Activated CD8-positive, alpha-beta memory T cell treated with anti-CD3 and anti-CD28 coated beads, Interleukin-2, amount 50 U/mL, for 1 hour (primary cell): ENCODE measurements at regions not wholly inside any gene's neighbourhood (a gene's known extent, or its start where the extent isn't known, plus 50 kb on each side); places are given as distances from the start of the nearest gene placed in this dataset.

ENCODE experiments used
- DNase-seq: peaks from one replicate; pipeline ENCODE4 v3.0.0-alpha.2; 2020; ENCODE audit errors: extremely low read depth

GRCh38 chr10:128660726-128661125 lies 534.5 kb upstream of the MKI67 start:
- no peak for DNase-seq

DNA sequence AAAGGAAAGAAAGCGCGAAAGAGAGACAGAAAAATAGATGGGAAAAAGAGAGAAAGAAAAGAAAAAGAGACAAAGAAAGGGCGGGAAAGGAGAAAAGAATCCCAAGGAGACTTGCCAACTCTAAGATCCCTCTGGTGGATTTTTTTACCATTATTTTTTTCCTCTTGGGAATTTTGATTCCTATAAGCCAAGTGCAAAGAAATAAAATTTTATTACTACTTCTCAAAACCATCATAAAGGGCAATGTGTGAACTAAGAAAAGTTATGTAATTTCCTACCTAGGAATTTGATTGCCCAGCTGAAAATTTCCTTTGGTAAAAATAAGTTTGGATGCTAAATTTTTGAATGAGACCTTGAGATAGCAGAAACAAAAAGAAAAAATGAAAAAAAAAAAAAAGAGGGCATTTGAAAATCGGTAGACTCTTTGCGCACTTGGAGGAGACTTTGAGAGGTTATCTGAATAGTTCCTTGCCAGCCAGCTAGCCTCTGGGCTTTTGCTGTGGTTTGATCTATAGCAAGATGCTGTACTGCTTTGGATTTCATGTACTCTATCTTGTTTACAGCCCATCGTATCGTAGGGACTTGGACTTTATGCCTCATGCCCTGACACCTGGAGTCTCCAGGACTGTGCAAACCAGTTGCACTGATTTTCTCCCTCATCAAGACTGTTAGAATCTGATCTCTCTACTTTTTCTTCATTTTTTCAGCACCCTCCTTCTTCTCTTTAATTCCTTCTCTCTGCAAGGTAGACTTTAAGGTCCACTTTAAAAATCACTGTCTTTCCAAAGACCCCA lies 535.4 kb upstream of the MKI67 start:
- DNase-seq = no peak

DNA sequence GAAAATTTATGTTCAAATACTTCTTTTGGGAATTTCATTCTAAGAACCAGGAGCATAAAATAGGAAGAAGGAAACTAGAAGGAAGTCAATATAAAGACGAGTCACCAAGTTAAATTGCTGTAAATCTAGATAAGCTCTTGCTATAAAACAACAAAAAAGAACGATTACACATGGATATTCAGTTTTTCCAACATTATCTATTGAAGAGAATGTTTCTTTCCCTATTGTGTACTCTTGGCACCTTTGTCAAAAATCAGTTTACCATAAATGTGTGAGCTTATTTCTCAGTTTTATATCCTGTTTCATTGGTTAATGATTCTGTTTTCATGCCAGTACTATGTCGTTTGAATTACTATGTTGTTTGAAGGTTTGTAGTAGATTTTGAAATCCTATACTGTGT lies 536.3 kb upstream of the MKI67 start:
- no peak for DNase-seq

DNA sequence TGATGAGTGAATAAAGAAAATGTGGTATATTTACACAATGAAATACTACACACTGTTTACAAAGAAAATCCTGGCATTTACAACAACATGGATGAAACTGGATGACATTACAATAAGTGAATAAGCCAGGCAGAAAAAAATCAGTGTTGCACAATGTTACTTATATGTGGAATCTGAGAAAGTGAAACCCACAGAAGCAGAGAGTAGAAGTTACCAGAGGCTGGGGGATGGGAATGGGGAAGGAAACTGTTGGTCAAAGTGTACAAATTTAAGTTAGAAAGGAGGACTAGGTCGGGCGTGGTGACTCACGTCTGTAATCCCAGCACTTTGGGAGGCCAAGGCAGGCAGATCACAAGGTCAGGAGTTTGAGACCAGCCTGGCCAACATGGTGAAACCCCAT lies 538.5 kb upstream of the MKI67 start:
- no peak for DNase-seq

DNA sequence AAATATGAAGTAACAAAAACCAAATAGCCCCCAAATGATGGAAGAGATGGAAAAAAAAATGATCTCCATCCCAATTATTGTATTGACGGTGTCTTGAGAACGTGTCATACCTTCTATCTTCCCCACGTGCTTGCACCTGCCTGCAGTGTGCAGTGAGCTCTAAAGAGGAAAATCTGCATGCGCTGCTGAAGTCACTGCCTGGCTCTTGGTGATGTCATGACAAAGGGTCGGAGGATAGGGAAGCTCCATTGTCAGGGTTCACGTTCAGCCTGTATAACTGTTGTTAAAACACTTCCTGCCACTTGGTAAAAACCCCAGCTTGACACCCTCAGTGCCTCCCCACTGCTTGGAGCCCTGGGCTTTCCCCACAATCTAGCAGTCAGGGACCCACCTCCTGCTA lies 549.2 kb upstream of the MKI67 start:
- no peak for DNase-seq

- DNase-seq = no peak
These were observed 553.9 kb upstream of the MKI67 start for GRCh38 chr10:128680116-128680515.

GRCh38 chr10:128684215-128684614 lies 558.0 kb upstream of the MKI67 start:
- DNase-seq = no peak

DNA sequence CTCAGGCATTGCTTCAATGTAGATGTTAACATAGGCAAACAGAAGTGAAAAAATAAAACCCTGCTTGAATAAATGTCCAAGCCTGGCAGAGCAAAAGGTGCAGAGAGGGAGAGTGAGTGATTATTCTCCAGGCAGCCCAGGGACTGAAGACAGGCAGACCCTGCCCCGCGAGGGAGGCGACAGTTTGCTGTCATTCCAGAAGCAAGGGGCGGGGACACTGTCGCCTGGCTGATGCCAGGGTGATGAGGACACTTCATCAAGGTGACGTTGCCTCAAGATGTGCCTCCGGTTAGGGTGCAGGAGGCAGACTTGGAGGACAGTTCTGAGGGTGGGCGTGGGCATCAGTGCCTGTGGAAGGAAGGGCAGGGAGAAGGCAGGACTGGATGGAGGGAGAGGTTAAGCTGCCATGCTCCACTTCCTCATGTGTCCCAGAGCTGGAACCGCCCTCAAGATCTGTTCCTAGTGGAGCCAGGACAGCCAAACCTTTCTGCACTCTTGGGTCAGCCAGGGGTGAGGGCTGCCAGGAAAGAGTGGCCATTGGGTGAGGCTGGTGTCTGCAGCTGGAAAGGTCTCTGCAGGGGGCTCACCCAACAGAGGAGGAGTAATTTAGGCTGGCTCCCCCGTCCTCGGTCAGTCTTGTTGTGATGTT lies 560.5 kb upstream of the MKI67 start:
- no peak for DNase-seq

- DNase-seq = no peak
These were observed 561.2 kb upstream of the MKI67 start for GRCh38 chr10:128687408-128687807.

DNA sequence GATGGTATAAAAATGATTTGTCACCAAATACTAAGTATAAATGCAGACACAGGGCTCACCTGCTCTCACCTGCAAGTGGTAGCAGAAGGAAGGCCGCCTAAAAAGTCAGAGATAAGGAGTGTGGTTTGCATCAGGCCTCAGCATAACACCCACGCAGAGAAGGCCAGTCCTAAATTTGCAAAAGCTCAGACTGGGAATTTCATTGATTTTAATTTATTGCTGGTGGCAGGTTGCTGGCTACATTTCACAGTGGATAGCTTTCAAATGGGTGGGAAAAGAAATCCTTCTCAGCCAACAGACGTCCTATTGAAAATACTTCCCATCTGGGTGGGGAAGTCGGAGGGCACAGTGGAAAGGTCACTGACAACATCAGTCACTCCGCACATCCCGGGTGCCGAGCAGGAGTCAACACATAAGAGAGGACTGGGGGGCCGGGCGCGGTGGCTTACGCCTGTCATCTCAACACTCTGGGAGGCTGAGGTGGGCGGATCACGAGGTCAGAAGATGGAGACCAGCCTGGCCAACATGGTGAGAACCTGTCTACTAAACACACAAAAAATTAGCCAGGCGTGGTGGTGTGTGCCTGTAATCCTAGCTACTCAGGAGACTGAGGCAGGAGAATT lies 561.8 kb upstream of the MKI67 start:
- DNase-seq = no peak

DNA sequence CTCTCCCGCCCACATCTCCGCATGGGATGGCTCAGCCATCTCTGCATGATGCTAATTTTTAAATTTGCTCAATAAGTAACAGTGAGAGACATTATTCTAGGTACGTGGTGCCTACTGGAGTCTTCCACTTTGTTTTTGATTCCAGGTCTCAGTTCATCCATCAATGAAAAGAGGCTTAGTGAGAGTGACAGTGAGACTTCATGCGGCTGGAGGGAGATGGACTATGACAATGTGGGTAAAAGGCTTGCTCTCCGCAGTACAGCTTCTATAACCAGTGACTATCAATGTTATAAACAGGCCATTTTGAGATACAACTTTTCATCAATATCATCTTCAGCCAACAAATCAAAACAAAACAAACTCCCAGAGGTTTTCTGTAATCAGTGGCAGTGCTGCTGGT lies 563.4 kb upstream of the MKI67 start:
- DNase-seq = no peak

DNA sequence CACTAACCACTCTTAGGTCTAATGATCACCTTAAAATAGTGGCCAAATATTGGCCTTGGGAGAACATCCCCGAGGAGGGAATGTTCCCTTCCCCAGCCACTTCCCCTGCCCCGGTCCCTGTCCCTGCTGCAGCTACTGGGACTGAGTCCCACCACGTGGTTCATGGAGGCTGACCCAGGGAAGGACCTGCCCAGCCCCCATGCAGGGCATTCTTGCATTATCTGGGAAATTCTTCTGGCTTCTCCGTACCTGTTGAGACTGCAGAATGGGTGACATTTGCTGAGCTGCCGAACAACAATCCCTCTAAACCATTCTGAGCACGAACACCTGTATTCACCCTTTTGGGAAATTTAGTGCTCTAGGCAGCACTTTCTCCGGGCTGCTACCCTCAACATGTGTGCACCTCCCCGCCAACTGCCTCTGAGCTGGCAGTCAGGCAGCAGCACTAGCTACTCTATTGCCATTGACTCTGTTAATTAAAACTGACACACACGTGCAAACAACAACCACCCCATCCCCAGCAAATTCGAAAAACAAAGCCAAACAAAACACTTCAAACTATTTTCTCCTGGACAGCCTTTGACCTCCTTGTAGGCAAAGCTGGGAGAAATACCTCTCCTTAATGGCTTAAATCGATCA lies 567.4 kb upstream of the MKI67 start:
- no peak for DNase-seq

DNA sequence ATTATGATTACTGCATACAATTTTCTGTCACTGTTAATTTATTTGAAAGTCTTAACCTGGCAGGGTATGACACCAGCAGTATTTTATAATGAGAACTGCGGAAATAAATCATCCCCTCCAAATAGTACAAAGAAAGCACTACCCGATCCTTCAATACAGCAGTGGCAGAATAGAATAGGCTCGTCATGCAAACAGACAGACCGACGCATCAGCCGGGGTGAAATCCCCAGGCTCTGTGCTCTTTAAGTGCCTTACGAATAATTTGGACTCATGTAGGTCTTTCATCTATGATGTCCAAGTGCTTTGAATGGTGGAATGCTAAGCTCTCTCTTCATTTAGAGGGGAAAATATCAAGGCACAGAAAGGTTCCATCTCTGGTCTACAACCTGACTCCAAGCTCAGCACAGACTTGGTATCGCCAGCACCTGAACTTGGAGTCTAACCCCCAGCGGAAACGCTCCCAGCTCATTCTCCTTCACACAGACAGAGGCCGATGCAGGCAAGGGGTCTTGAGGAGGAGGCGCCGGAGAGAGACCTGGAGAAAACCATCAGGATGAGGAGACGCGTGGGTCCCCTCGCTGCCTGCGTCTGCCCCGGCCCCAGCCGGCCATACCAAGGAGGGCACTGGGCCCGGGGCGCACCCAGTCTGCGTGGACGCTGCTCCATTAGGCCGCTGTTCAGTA lies 568.1 kb upstream of the MKI67 start:
- no peak for DNase-seq

DNA sequence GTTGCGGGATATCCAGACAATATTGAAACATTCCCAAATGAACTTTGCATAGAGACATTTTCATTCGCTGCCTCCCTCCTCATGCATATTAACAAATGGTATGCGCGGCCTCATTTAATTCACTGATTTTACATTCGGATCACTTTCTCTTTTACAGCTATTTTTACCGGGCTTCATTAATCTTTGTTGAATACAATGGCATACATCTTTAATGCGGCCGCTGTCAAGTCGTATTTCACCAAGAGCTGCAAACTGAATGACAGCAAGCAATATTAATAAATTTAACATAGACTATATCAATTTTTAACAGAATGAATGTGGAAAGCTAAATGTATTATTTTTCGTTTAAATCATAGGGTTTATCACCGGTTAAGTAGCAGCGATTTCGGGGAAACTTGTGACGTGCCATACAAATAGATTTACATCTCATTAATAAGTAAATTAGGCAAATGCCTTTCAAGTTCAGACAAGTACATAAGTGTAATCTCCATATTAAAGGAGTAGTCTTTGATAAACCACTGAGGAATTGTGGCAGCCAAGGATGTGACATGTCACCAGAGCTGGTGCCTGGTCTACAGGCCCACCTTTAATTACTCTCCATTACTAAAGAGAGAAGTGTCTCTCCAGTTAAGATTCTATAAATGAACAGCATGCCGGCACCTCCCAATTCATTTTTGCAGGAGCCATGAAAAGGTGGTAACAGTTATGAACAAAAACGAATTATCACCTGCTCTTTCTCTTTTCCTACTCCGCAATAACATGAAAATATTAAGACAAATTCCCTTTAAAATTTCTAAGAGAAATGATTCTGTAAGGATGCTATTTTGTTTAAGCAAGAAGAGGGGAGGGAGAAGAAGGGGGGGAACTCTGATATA lies 568.9 kb upstream of the MKI67 start:
- DNase-seq = no peak

DNA sequence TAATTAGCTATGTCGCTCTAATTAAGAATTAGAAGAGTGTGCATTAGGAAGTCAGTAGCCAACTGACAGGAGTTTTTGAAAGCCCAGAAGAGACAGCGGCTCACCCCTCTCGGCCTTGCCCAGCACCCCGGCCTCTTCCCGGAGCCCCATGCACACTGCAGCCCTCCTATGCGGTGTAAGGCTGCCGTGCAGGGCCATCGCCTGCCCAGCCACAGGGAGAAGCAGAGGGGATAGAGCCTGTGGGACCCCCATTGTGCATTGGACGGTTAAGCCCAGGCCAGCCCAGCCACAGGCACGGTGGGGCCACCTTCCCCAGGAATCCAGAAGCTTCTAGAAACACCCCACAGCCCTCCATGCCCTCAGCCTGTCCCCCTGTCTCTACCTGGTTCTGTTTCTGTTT lies 569.7 kb upstream of the MKI67 start:
- DNase-seq = no peak

DNA sequence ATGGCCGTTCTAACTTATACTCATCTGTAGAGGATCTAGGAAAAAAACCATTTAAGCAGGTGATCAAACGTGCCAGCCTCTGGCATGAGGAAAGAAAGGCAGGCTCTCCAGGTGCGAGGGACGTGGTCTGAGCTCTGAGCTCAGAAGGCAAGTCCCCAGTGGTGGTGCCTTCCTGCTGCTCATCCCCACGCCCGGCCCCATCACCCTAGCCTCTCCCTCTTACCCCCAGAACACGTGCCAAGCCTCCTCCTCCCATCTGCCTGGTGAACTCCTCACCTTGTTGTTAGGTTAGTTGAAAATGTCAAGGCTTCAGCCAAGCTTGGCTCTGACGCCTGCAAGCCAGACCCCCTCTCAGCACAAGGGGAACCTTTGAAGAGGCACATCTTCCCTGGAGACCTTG lies 571.2 kb upstream of the MKI67 start:
- DNase-seq = no peak

GRCh38 chr10:128701381-128701780 lies 575.2 kb upstream of the MKI67 start:
- no peak for DNase-seq

GRCh38 chr10:128701837-128702236 lies 575.6 kb upstream of the MKI67 start:
- no peak for DNase-seq

- DNase-seq = no peak
These were observed 578.5 kb upstream of the MKI67 start for GRCh38 chr10:128704716-128705115.

GRCh38 chr10:128708182-128708581 lies 582.0 kb upstream of the MKI67 start:
- no peak for DNase-seq

DNA sequence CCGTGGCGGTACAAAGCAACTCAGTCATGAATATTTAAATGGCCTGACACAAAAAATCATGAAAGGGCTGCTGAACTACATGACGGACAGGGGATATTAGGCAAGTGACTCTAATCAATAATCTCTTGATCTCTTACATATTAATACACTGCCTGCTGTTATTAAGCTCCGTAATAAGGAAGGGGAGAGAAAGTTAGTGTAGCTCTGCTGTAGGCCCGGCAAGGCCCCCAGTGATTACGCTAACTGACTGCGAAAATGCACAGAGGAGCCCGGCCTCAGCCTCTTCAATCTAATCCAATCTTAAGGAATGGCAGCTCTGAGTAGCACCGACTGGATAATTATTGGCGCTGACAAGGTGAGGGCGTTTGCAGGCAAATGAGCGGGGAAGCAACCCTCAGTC lies 583.5 kb upstream of the MKI67 start:
- DNase-seq = no peak
